Neural cell (in vitro differentiated cells): ENCODE measurements at regions not wholly inside any gene's neighbourhood (a gene's known extent, or its start where the extent isn't known, plus 50 kb on each side); places are given as distances from the start of the nearest gene placed in this dataset.
"Not testable (repeated sequence)": the region's sequence is repeated elsewhere in the genome, so short reads cannot be mapped to it uniquely, and the experiment has no call there.

Experiments
- H2AFZ ChIP-seq: fragments of 200-600, 300-800 bp; sonication (generic), shearing (Covaris generic); 2 replicates; pipeline ENCODE4 v1.6.0; 2014; ENCODE audit warnings: low read depth, mild to moderate bottlenecking, antibody characterized with exemption, low read length, moderate library complexity
- H3F3A ChIP-seq: fragments of 200-600 bp; shearing (Covaris generic); 2 replicates; pipeline ENCODE4 v1.6.1; 2016; ENCODE audit warnings: mild to moderate bottlenecking, moderate library complexity, mixed read lengths, antibody characterized with exemption, low read length; ENCODE audit not compliant: insufficient read depth, poor library complexity, severe bottlenecking
- H3K27ac ChIP-seq: fragments of 200-600, 300-800 bp; sonication (generic), shearing (Covaris generic); 2 replicates; pipeline ENCODE4 v1.5.1; 2014; ENCODE audit warnings: mild to moderate bottlenecking, low read length, moderate library complexity
- H3K27me3 ChIP-seq: fragments of 300-800, 200-600 bp; sonication (generic), shearing (Covaris generic); 2 replicates; pipeline ENCODE4 v1.6.0; 2014; ENCODE audit warnings: mild to moderate bottlenecking, low read depth, low read length, moderate library complexity; ENCODE audit not compliant: insufficient read depth
- H3K36me3 ChIP-seq: fragments of 300-800, 200-600 bp; sonication (generic), shearing (Covaris generic); 2 replicates; pipeline ENCODE4 v1.5.1; 2014; ENCODE audit warnings: mild to moderate bottlenecking, antibody characterized with exemption, low read length, moderate library complexity; ENCODE audit not compliant: insufficient read depth
- H3K4me2 ChIP-seq: fragments of 300-800, 200-600 bp; sonication (generic), shearing (Covaris generic); 2 replicates; pipeline ENCODE4 v1.6.0; 2014; ENCODE audit warnings: mild to moderate bottlenecking, low read length
- H3K4me3 ChIP-seq: fragments of 300-800, 200-600 bp; sonication (generic), shearing (Covaris generic); 2 replicates; pipeline ENCODE4 v1.5.1; 2014; ENCODE audit warnings: mild to moderate bottlenecking, low read length, moderate library complexity
- H3K79me2 ChIP-seq: fragments of 200-600 bp; shearing (Covaris generic); replicated peaks from 2 replicates; pipeline ENCODE4 v1.6.0; 2014; ENCODE audit warnings: mild to moderate bottlenecking, low read length, moderate library complexity; ENCODE audit not compliant: insufficient read depth
- H3K9ac ChIP-seq: fragments of 300-800, 200-600 bp; sonication (generic), shearing (Covaris generic); 2 replicates; pipeline ENCODE4 v1.6.1; 2016; ENCODE audit warnings: mild to moderate bottlenecking, low read length, mixed read lengths
- H3K9me2 ChIP-seq: fragments of 200-600 bp; shearing (Covaris generic); 2 replicates; pipeline ENCODE4 v1.6.1; 2016; ENCODE audit warnings: mild to moderate bottlenecking, low read length, mixed read lengths; ENCODE audit not compliant: insufficient read depth
- H3K9me3 ChIP-seq: fragments of 200-600, 300-800 bp; sonication (generic), shearing (Covaris generic); 2 replicates; pipeline ENCODE4 v1.6.1; 2016; ENCODE audit warnings: mild to moderate bottlenecking, mixed run types, low read length, moderate library complexity, mixed read lengths
- H4K20me1 ChIP-seq: fragments of 200-600 bp; shearing (Covaris generic); 2 replicates; pipeline ENCODE4 v1.6.1; 2016; ENCODE audit warnings: mild to moderate bottlenecking, mixed run types; ENCODE audit not compliant: insufficient read depth
- EP300 ChIP-seq: fragments of 450-650 bp; conservative IDR thresholded peaks from 2 replicates; pipeline ENCODE4 v1.6.1; 2014; ENCODE audit warnings: antibody characterized with exemption, mild to moderate bottlenecking, moderate library complexity; ENCODE audit not compliant: poor library complexity, severe bottlenecking
- EZH2 ChIP-seq: fragments of 200-600, 300-800 bp; shearing (Covaris generic), sonication (generic); IDR thresholded peaks from 2 replicates; pipeline ENCODE4 v1.6.1; 2014; ENCODE audit warnings: antibody characterized with exemption, low read length, borderline replicate concordance, mild to moderate bottlenecking; ENCODE audit not compliant: insufficient read depth, poor library complexity, severe bottlenecking
- MXI1 ChIP-seq: fragments of 450-650 bp; conservative IDR thresholded peaks from 2 replicates; pipeline ENCODE4 v1.6.1; 2014; ENCODE audit warnings: antibody characterized with exemption, mild to moderate bottlenecking; ENCODE audit not compliant: poor library complexity, severe bottlenecking
- POLR2AphosphoS5 ChIP-seq: IDR thresholded peaks from 2 replicates; pipeline ENCODE4 v1.6.1; 2012
- RAD21 ChIP-seq: fragments of 450-650 bp; conservative IDR thresholded peaks from 2 replicates; pipeline ENCODE4 v1.6.1; 2014; ENCODE audit warnings: antibody characterized with exemption, mild to moderate bottlenecking, moderate library complexity
- SMC3 ChIP-seq: fragments of 450-650 bp; conservative IDR thresholded peaks from 2 replicates; pipeline ENCODE4 v1.6.1; 2014; ENCODE audit warnings: antibody characterized with exemption, mild to moderate bottlenecking, moderate library complexity; ENCODE audit not compliant: poor library complexity
- TAF1 ChIP-seq: IDR thresholded peaks from 2 replicates; pipeline ENCODE4 v1.6.1; 2012; ENCODE audit warnings: low read depth
- TF ChIP-seq, protein P1 (sequence below): fragments of 450-650 bp; IDR thresholded peaks from 2 replicates; pipeline ENCODE4 v1.5.1; 2014; ENCODE audit warnings: antibody characterized with exemption, mild to moderate bottlenecking, moderate library complexity; ENCODE audit not compliant: poor library complexity, severe bottlenecking
- TF ChIP-seq, protein P2 (sequence below): IDR thresholded peaks from 2 replicates; pipeline ENCODE4 v1.6.1; 2012; ENCODE audit warnings: borderline replicate concordance

DNA sequence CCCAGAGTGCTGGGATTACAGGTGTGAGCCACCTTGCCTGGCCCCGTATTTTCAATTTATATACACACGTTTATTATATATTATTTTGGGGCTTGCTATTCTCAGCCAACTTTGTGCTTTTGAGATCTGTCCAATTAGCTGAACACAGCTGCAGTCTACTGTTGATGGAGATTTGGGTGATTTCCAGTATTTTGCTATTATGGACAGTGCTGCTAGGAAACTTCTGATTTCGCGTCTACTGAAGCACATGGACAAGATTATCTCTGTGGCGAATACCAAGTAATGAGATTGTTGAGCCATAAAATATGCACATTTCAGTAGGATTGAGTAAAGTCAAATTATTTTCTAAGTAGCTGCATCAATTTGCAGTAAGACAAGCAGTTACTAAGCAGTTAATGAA is 1731.2 kb upstream of the CDH6 start:
- H3K27me3 ChIP-seq = no peaks in the 10 kb centered on the region
- no peak overlapping the region for H3K27ac ChIP-seq
- TF ChIP-seq RAD21 = no peak
- no peak for TF ChIP-seq EP300
- TF ChIP-seq EZH2 = no peak
- TF ChIP-seq, protein P1, sequence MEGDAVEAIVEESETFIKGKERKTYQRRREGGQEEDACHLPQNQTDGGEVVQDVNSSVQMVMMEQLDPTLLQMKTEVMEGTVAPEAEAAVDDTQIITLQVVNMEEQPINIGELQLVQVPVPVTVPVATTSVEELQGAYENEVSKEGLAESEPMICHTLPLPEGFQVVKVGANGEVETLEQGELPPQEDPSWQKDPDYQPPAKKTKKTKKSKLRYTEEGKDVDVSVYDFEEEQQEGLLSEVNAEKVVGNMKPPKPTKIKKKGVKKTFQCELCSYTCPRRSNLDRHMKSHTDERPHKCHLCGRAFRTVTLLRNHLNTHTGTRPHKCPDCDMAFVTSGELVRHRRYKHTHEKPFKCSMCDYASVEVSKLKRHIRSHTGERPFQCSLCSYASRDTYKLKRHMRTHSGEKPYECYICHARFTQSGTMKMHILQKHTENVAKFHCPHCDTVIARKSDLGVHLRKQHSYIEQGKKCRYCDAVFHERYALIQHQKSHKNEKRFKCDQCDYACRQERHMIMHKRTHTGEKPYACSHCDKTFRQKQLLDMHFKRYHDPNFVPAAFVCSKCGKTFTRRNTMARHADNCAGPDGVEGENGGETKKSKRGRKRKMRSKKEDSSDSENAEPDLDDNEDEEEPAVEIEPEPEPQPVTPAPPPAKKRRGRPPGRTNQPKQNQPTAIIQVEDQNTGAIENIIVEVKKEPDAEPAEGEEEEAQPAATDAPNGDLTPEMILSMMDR = no peak
- no peak for TF ChIP-seq SMC3
- TF ChIP-seq, protein P2, sequence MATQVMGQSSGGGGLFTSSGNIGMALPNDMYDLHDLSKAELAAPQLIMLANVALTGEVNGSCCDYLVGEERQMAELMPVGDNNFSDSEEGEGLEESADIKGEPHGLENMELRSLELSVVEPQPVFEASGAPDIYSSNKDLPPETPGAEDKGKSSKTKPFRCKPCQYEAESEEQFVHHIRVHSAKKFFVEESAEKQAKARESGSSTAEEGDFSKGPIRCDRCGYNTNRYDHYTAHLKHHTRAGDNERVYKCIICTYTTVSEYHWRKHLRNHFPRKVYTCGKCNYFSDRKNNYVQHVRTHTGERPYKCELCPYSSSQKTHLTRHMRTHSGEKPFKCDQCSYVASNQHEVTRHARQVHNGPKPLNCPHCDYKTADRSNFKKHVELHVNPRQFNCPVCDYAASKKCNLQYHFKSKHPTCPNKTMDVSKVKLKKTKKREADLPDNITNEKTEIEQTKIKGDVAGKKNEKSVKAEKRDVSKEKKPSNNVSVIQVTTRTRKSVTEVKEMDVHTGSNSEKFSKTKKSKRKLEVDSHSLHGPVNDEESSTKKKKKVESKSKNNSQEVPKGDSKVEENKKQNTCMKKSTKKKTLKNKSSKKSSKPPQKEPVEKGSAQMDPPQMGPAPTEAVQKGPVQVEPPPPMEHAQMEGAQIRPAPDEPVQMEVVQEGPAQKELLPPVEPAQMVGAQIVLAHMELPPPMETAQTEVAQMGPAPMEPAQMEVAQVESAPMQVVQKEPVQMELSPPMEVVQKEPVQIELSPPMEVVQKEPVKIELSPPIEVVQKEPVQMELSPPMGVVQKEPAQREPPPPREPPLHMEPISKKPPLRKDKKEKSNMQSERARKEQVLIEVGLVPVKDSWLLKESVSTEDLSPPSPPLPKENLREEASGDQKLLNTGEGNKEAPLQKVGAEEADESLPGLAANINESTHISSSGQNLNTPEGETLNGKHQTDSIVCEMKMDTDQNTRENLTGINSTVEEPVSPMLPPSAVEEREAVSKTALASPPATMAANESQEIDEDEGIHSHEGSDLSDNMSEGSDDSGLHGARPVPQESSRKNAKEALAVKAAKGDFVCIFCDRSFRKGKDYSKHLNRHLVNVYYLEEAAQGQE = no peak
- no peak for TF ChIP-seq TAF1
- no peak for TF ChIP-seq MXI1
- no peak for TF ChIP-seq POLR2AphosphoS5
- H3K4me2 ChIP-seq = no peak overlapping the region
- no peak overlapping the region for H2AFZ ChIP-seq
- H3K4me3 ChIP-seq = no peak overlapping the region
- no peaks in the 10 kb centered on the region for H3K9me3 ChIP-seq
- no peaks in the 10 kb centered on the region for H3K9me2 ChIP-seq
- no peaks in the 10 kb centered on the region for H3K79me2 ChIP-seq
- H4K20me1 ChIP-seq = no peaks in the 10 kb centered on the region
- no peak overlapping the region for H3K9ac ChIP-seq
- no peaks in the 10 kb centered on the region for H3K36me3 ChIP-seq
- no peaks in the 10 kb centered on the region for H3F3A ChIP-seq

DNA sequence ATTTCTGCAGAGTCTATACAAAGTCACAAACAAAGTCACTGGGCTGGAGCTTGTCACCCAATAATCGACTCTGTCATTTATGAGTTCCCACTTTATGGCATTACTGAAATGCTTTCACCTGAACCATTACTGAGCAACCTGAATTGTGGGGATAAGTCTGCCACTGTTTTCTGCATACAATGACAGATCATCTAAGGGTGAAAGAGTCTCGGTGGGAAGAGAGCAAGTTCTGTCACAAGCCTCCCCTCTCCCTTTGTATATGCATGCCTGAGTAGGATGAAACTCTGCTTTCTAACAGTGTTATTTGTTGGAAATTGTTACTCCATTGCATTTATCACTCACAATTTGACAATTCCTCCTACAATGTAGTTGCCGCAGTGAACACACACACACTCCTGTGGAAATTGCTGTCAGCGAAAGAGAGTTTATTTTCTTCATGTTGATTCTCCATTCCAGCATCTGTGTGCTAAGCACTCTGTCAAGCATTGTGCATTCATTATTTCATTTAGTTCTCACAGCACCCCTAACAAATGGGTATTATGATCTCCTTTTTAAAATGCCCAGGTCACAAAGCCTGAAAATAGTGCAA is 1732.4 kb upstream of the CDH6 start:
- peak; percentile 44 for TF ChIP-seq MXI1
- TF ChIP-seq POLR2AphosphoS5 = peak; percentile 94
- TF ChIP-seq EP300 = peak; percentile 97
- TF ChIP-seq EZH2 = no peak
- TF ChIP-seq, protein P1 = peak; percentile 14
- TF ChIP-seq RAD21 = peak; percentile 21
- TF ChIP-seq, protein P2 = peak; percentile 77
- no peak for TF ChIP-seq TAF1
- TF ChIP-seq SMC3 = peak; percentile 12
- no peaks in the 10 kb centered on the region for H3K79me2 ChIP-seq

DNA sequence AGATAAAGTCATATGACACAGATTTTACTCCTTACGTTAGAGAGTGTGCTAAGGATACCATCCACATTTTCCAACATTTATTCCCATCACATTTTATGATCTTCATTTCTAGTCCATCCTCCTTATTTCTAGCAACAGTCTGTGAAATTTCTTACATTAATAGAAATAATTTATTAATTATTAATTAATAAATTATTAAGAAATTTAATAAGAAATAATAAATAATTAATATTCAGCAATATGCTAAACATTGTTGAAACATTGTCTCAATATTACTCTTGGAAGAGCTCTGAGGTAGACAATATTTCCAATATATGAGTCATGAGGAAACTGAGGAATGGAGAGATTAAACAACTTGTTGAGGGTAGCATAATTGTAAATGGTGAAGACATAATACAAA is 1742.5 kb upstream of the CDH6 start:
- not testable (repeated sequence) for H4K20me1 ChIP-seq, H3K79me2 ChIP-seq, H3K9me3 ChIP-seq, H2AFZ ChIP-seq, H3K4me2 ChIP-seq, H3K9me2 ChIP-seq, H3K27me3 ChIP-seq, H3K36me3 ChIP-seq, H3K9ac ChIP-seq, H3F3A ChIP-seq, H3K4me3 ChIP-seq, H3K27ac ChIP-seq

More for the DNA sequence above, 1732.4 kb upstream of the CDH6 start:
- H3K27ac ChIP-seq = peak overlapping the region; percentile 45
- H3F3A ChIP-seq = no peaks in the 10 kb centered on the region
- H3K9me2 ChIP-seq = no peaks in the 10 kb centered on the region
- no peak overlapping the region for H2AFZ ChIP-seq
- H3K9ac ChIP-seq = peak overlapping the region; percentile 0
- H3K4me2 ChIP-seq = no peak overlapping the region
- H3K9me3 ChIP-seq = no peaks in the 10 kb centered on the region
- H3K4me3 ChIP-seq = peak overlapping the region; percentile 18
- H4K20me1 ChIP-seq = no peaks in the 10 kb centered on the region
- H3K27me3 ChIP-seq = no peaks in the 10 kb centered on the region
- H3K36me3 ChIP-seq = no peaks in the 10 kb centered on the region
